Thymus (tissue), 11 donors: ENCODE measurements at regions not wholly inside any gene's neighbourhood (a gene's known extent, or its start where the extent isn't known, plus 50 kb on each side); places are given as distances from the start of the nearest gene placed in this dataset.
"Not testable (repeated sequence)": the region's sequence is repeated elsewhere in the genome, so short reads cannot be mapped to it uniquely, and the experiment has no call there.

Source experiments
- DNase-seq, 9 donors: peaks; one replicate each; pipeline ENCODE4 v3.0.0-alpha.2; 2013; ENCODE audit warnings: low spot score in 9 of 9, low read depth in 6 of 9, missing footprints in 1 of 9
- H3K27ac ChIP-seq, 2 donors: one replicate each; pipeline ENCODE4 v1.5.1; 2013; ENCODE audit warnings: control low read depth in 1 of 2, low read depth in 1 of 2, low read length in 1 of 2, mild to moderate bottlenecking in 1 of 2, moderate library complexity in 1 of 2
- H3K27me3 ChIP-seq, 2 donors: one replicate each; pipeline ENCODE4 v1.5.1; 2013; ENCODE audit warnings: low read length in 1 of 2; ENCODE audit not compliant: control insufficient read depth in 2 of 2, insufficient read depth in 1 of 2
- H3K36me3 ChIP-seq, 2 donors: one replicate each; pipeline ENCODE4 v1.5.1; 2013; ENCODE audit warnings: low read length in 1 of 2, mild to moderate bottlenecking in 1 of 2, moderate library complexity in 1 of 2; ENCODE audit not compliant: control insufficient read depth in 2 of 2, insufficient read depth in 2 of 2
- H3K4me1 ChIP-seq, 2 donors: one replicate each; pipeline ENCODE4 v1.5.1; 2013; ENCODE audit warnings: low read length in 2 of 2; ENCODE audit not compliant: control insufficient read depth in 2 of 2, insufficient read depth in 2 of 2
- H3K4me3 ChIP-seq, 2 donors: one replicate each; pipeline ENCODE4 v1.5.1; 2013; ENCODE audit warnings: low read length in 2 of 2, control low read depth in 1 of 2, mild to moderate bottlenecking in 1 of 2
- H3K9me3 ChIP-seq, 2 donors: one replicate each; pipeline ENCODE4 v1.5.1; 2013; ENCODE audit warnings: low read length in 1 of 2, mild to moderate bottlenecking in 1 of 2; ENCODE audit not compliant: control insufficient read depth in 2 of 2, insufficient read depth in 1 of 2
- WGBS: extraction: QIAGEN DNeasy Blood & Tissue Kit; methylation state at CpG from one replicate; pipeline ENCODE4 v1.1.7; 2013; 5-methylcytosine and 5-hydroxymethylcytosine counted together
- donor health status: healthy.

DNA sequence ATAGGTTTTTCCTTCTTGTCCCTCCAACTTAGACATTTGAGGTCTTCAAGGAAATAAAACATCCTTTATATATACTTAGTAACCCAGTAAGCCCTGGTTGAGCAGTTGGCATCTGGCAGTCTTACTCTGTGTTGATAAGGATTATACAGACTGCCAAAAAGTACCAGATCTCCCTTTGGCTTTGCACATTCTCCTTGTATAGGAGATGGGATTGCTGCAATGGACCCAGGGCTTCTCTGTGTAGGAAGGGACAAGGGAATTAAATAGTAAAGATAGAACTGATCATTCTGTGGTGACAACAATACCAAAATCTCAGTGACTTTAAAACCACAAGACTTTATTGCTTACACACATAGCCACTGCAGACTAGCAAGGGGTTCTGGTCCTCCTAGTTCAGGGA is 180.1 kb upstream of the CCDC196 start:
- no peak overlapping the region for H3K4me3 ChIP-seq
- H3K36me3 ChIP-seq: no peaks in the 10 kb centered on the region
- H3K9me3 ChIP-seq: no peaks in the 10 kb centered on the region
- H3K27me3 ChIP-seq: no peaks in the 10 kb centered on the region
- no peaks in the 10 kb centered on the region for H3K4me1 ChIP-seq
- H3K27ac ChIP-seq: no peak overlapping the region
- DNase-seq: no peak

- Histone ChIP-seq H3K9me3 (peaks cover 0 to 3% of the 10 kb centered on the region in 2 donors), H3K36me3 (no peaks in the 10 kb centered on the region), H3K4me3 (no peak overlapping the region), H3K4me1 (no peaks in the 10 kb centered on the region), H3K27ac (no peak overlapping the region), H3K27me3 (no peaks in the 10 kb centered on the region)
- 77% methylated on average over 3 of the region's 3 CpGs for WGBS
- DNase-seq: no peak
These were observed 175.1 kb upstream of the CCDC196 start for GRCh38 chr14:66311058-66311457.

GRCh38 chr14:66311990-66312389 is 174.2 kb upstream of the CCDC196 start:
- Histone ChIP-seq H3K27me3 (no peaks in the 10 kb centered on the region), H3K4me1 (no peaks in the 10 kb centered on the region), H3K4me3 (no peak overlapping the region), H3K36me3 (no peaks in the 10 kb centered on the region), H3K9me3 (peaks cover 0 to 10% of the 10 kb centered on the region in 2 donors), H3K27ac (no peak overlapping the region)
- 94% methylated on average over 5 of the region's 5 CpGs for WGBS
- no peak for DNase-seq

DNA sequence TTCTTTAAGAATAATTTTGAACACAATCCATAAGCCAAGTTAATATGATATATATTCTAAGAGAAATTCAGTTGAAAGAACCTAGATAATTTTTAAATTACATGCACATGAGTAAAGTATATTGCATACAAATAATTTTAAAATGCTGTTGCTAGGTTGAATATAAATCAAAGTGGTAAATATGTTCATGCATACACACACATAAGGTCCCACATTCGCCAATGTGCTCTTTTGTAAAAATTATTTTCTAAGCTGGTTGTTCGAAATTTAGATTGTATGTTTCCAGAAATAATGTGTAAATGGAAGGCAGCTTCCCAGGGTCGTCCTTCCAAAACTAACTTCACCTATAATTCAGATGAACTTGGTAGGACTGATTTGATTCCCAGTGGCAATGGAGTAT is 173.7 kb upstream of the CCDC196 start:
- Histone ChIP-seq H3K27me3 (no peaks in the 10 kb centered on the region), H3K4me3 (no peak overlapping the region), H3K9me3 (peaks cover 0 to 10% of the 10 kb centered on the region in 2 donors), H3K4me1 (no peaks in the 10 kb centered on the region), H3K27ac (no peak overlapping the region), H3K36me3 (no peaks in the 10 kb centered on the region)
- WGBS: 72% methylated on average over 3 of the region's 3 CpGs
- DNase-seq: no peak

- no peaks in the 10 kb centered on the region for H3K36me3 ChIP-seq
- no peak overlapping the region for H3K4me3 ChIP-seq
- H3K27me3 ChIP-seq: no peaks in the 10 kb centered on the region
- H3K9me3 ChIP-seq: peaks cover 0 to 10% of the 10 kb centered on the region in 2 donors
- 78% methylated on average over 1 of the region's 1 CpG for WGBS
- H3K27ac ChIP-seq: no peak overlapping the region
- no peak for DNase-seq
- H3K4me1 ChIP-seq: no peaks in the 10 kb centered on the region
These were observed 171.1 kb upstream of the CCDC196 start for GRCh38 chr14:66315098-66315497.

- Histone ChIP-seq H3K4me3 (no peak overlapping the region), H3K36me3 (no peaks in the 10 kb centered on the region), H3K27me3 (no peaks in the 10 kb centered on the region), H3K4me1 (no peaks in the 10 kb centered on the region), H3K9me3 (peaks cover 0 to 10% of the 10 kb centered on the region in 2 donors), H3K27ac (no peak overlapping the region)
- no peak for DNase-seq
- 73% methylated on average over 1 of the region's 1 CpG for WGBS
These were observed 170.6 kb upstream of the CCDC196 start for GRCh38 chr14:66315548-66315947.

- Histone ChIP-seq H3K27ac (no peak overlapping the region), H3K4me1 (no peaks in the 10 kb centered on the region), H3K9me3 (no peaks in the 10 kb centered on the region), H3K27me3 (no peaks in the 10 kb centered on the region), H3K36me3 (no peaks in the 10 kb centered on the region), H3K4me3 (no peak overlapping the region)
- DNase-seq: no peak
- WGBS: 98% methylated on average over 1 of the region's 1 CpG
These were observed 163.6 kb upstream of the CCDC196 start for GRCh38 chr14:66322564-66322963.

DNA sequence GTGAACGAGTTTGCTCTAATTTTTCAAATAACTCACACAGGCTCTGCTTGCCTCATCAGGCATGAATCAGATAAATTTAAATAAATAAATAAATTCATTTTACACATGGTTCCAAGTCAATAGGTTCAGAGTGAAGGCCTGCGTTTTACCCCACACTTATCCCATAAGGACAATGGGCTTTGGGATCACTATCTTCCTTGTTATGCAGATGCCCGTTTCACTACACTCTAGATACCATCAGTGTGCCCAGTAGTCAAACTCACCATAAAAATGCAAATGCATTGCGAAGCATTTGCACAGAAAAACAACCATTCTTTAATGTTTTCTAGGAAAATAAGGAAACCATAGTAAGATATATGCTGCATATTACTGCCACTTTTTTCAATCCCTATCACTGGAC is 155.9 kb upstream of the CCDC196 start:
- no peaks in the 10 kb centered on the region for H3K9me3 ChIP-seq
- H3K36me3 ChIP-seq: no peaks in the 10 kb centered on the region
- 92% methylated on average over 4 of the region's 4 CpGs for WGBS
- H3K4me1 ChIP-seq: no peaks in the 10 kb centered on the region
- no peak overlapping the region for H3K27ac ChIP-seq
- no peaks in the 10 kb centered on the region for H3K27me3 ChIP-seq
- no peak overlapping the region for H3K4me3 ChIP-seq
- DNase-seq: no peak

DNA sequence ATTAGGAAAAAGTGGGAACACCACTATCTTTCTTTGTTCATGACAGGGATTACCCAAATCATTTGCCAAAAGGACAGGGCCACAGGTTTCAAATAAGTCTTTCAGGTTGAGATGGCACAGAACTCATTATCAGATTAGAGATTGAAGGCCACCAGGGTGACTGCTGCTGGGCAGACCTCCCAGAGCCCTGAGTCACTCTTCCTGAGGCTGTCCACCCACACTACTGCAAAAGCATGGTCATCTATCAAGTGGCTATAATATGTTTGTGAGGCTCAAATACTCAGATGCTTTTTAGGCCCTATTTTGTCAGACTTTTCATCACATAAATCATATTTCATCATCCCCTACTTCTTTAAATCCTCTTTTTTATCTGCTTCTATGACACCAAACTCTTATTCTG is 155.3 kb upstream of the CCDC196 start:
- no peak overlapping the region for H3K27ac ChIP-seq
- H3K4me1 ChIP-seq: no peaks in the 10 kb centered on the region
- H3K36me3 ChIP-seq: no peaks in the 10 kb centered on the region
- DNase-seq: no peak
- no peaks in the 10 kb centered on the region for H3K9me3 ChIP-seq
- H3K27me3 ChIP-seq: no peaks in the 10 kb centered on the region
- no peak overlapping the region for H3K4me3 ChIP-seq

GRCh38 chr14:66333293-66333692 is 152.9 kb upstream of the CCDC196 start:
- H3K27me3 ChIP-seq, DNase-seq, H3K4me3 ChIP-seq, H3K27ac ChIP-seq, H3K9me3 ChIP-seq, H3K4me1 ChIP-seq, H3K36me3 ChIP-seq: not testable (repeated sequence)
- 97% methylated on average over 3 of the region's 3 CpGs for WGBS
